GM12891 (cell line): ENCODE measurements at regions not wholly inside any gene's neighbourhood (a gene's known extent, or its start where the extent isn't known, plus 50 kb on each side); places are given as distances from the start of the nearest gene placed in this dataset.

Source experiments
- POLR2A ChIP-seq: IDR thresholded peaks from 2 replicates; pipeline ENCODE4 v1.6.1; 2011; ENCODE audit warnings: low read depth, low read length, control low read depth
- POLR2AphosphoS5 ChIP-seq: IDR thresholded peaks from 2 replicates; pipeline ENCODE4 v1.6.1; 2011; ENCODE audit warnings: low read depth, low read length, control low read depth
- SPI1 ChIP-seq: IDR thresholded peaks from 2 replicates; pipeline ENCODE4 v1.6.1; 2011; ENCODE audit warnings: low read depth, low read length, control low read depth
- TAF1 ChIP-seq: IDR thresholded peaks from 2 replicates; pipeline ENCODE4 v1.6.1; 2011; ENCODE audit warnings: low read depth, low read length, control low read depth

- TF ChIP-seq POLR2A (no peak), POLR2AphosphoS5 (no peak), TAF1 (no peak), SPI1 (no peak)
Observed at GRCh38 chr2:175308005-175308404, 126.5 kb upstream of the ATP5MC3 start.
